IMR-90 (cell line): ENCODE measurements at regions not wholly inside any gene's neighbourhood (a gene's known extent, or its start where the extent isn't known, plus 50 kb on each side); places are given as distances from the start of the nearest gene placed in this dataset.

Experiments used
- ATAC-seq: fragments of 200-7000 bp; cut with Tn5 transposase; 2 replicates; pipeline ENCODE4 v1.9.1; 2020; ENCODE audit warnings: low read depth, mild to moderate bottlenecking, moderate library complexity
- BruUV-seq: library from RNA; stranded (reverse); fragments of 400-500 nt; replicated peaks from 2 replicates; lab custom pipeline; 2021; lab: Mats Ljungman, UMichigan
- CTCF ChIA-PET: fragments of 300-600 bp; formaldehyde crosslinking; extraction: SDS; loops from one replicate; lab custom pipeline; 2021; ENCODE audit warnings: antibody characterized with exemption; lab: Yijun Ruan, JAX
- POLR2A ChIA-PET: fragments of 300-600 bp; sonication (Branson Sonifier 250); formaldehyde crosslinking; loops from one replicate; lab custom pipeline; 2022; ENCODE audit warnings: antibody characterized with exemption; ENCODE audit not compliant: unreplicated experiment; lab: Charles Lee
- DNase-seq: peaks from one replicate; pipeline ENCODE4 v3.0.0; 2013
- H2AFZ ChIP-seq: replicated peaks from 2 replicates; pipeline ENCODE3; 2013; ENCODE audit warnings: low read length, mild to moderate bottlenecking; ENCODE audit not compliant: poor library complexity
- H2AK5ac ChIP-seq: 2 replicates; pipeline ENCODE4 v1.6.1; 2013; ENCODE audit warnings: low read depth, low read length, inconsistent platforms
- H2AK9ac ChIP-seq: replicated peaks from 2 replicates; pipeline ENCODE3; 2013; ENCODE audit warnings: mild to moderate bottlenecking, low read depth, low read length, moderate library complexity; ENCODE audit not compliant: poor library complexity
- H2BK120ac ChIP-seq: 2 replicates; pipeline ENCODE4 v1.6.1; 2013; ENCODE audit warnings: low read depth, low read length, inconsistent platforms
- H2BK15ac ChIP-seq: 3 replicates; pipeline ENCODE4 v1.6.1; 2013; ENCODE audit warnings: low read depth, low read length, inconsistent platforms
- H2BK20ac ChIP-seq: 2 replicates; pipeline ENCODE4 v1.6.1; 2013; ENCODE audit warnings: low read depth, mild to moderate bottlenecking, inconsistent platforms, low read length, moderate library complexity
- H2BK5ac ChIP-seq: 2 replicates; pipeline ENCODE4 v1.6.1; 2013; ENCODE audit warnings: mild to moderate bottlenecking, low read depth, low read length, inconsistent platforms; ENCODE audit not compliant: poor library complexity, severe bottlenecking
- H3K14ac ChIP-seq: replicated peaks from 2 replicates; pipeline ENCODE4 v1.6.1; 2013; ENCODE audit warnings: low read depth, low read length, inconsistent platforms
- H3K18ac ChIP-seq: 2 replicates; pipeline ENCODE4 v1.6.1; 2013; ENCODE audit warnings: low read depth, low read length, control low read depth
- H3K23ac ChIP-seq: 2 replicates; pipeline ENCODE4 v1.6.1; 2013; ENCODE audit warnings: low read depth, low read length, inconsistent platforms
- H3K27ac ChIP-seq: 2 replicates; pipeline ENCODE4 v1.5.1; 2013; ENCODE audit warnings: mild to moderate bottlenecking, control low read depth, low read length; ENCODE audit not compliant: insufficient read depth
- H3K27me3 ChIP-seq: 2 replicates; pipeline ENCODE4 v1.6.1; 2013; ENCODE audit warnings: low read length; ENCODE audit not compliant: control insufficient read depth, insufficient read depth
- H3K36me3 ChIP-seq: 2 replicates; pipeline ENCODE4 v1.6.1; 2013; ENCODE audit warnings: low read length, mixed read lengths; ENCODE audit not compliant: control insufficient read depth, insufficient read depth
- H3K4ac ChIP-seq: 2 replicates; pipeline ENCODE4 v1.6.1; 2013; ENCODE audit warnings: low read depth, low read length, inconsistent platforms
- H3K4me1 ChIP-seq: 2 replicates; pipeline ENCODE4 v1.6.1; 2013; ENCODE audit warnings: low read length, mixed read lengths; ENCODE audit not compliant: control insufficient read depth, insufficient read depth
- H3K4me2 ChIP-seq: 2 replicates; pipeline ENCODE4 v1.6.1; 2013; ENCODE audit warnings: low read depth, mild to moderate bottlenecking, control low read depth, low read length, moderate library complexity
- H3K4me3 ChIP-seq: 2 replicates; pipeline ENCODE4 v1.5.1; 2013; ENCODE audit warnings: low read depth, mild to moderate bottlenecking, control low read depth, low read length, moderate library complexity; ENCODE audit not compliant: insufficient read depth
- H3K56ac ChIP-seq: 2 replicates; pipeline ENCODE4 v1.6.1; 2013; ENCODE audit warnings: low read length, inconsistent platforms; ENCODE audit not compliant: insufficient read depth; ENCODE audit errors: extremely low read depth
- H3K79me1 ChIP-seq, 2 experiments: 2 replicates each; pipeline ENCODE4 v1.6.1; 2013; ENCODE audit warnings: low read length in 2 of 2, inconsistent platforms in 1 of 2, low read depth in 1 of 2
- H3K9ac ChIP-seq: 2 replicates; pipeline ENCODE4 v1.6.1; 2013; ENCODE audit warnings: low read depth, low read length, control low read depth
- H3K9me1 ChIP-seq: 2 replicates; pipeline ENCODE4 v1.6.1; 2013; ENCODE audit warnings: low read length, inconsistent platforms; ENCODE audit not compliant: insufficient read depth
- H3K9me3 ChIP-seq: 2 replicates; pipeline ENCODE4 v1.6.1; 2013; ENCODE audit warnings: low read length; ENCODE audit not compliant: control insufficient read depth, insufficient read depth
- H4K20me1 ChIP-seq: 2 replicates; pipeline ENCODE4 v1.6.1; 2013; ENCODE audit warnings: low read length, inconsistent platforms; ENCODE audit not compliant: insufficient read depth
- H4K5ac ChIP-seq: 2 replicates; pipeline ENCODE4 v1.6.1; 2013; ENCODE audit warnings: mild to moderate bottlenecking, low read depth, low read length, control low read depth
- H4K8ac ChIP-seq, 2 experiments: 2 replicates each; pipeline ENCODE4 v1.6.1; 2013; ENCODE audit warnings: low read depth in 2 of 2, low read length in 2 of 2, control low read depth in 1 of 2, inconsistent platforms in 1 of 2
- H4K91ac ChIP-seq: 2 replicates; pipeline ENCODE4 v1.6.1; 2013; ENCODE audit warnings: low read depth, low read length, inconsistent platforms; ENCODE audit not compliant: insufficient read depth
- BHLHE40 ChIP-seq: fragments of 150-350 bp; IDR thresholded peaks from 2 replicates; pipeline ENCODE4 v1.6.1; 2016; ENCODE audit warnings: mild to moderate bottlenecking, low read depth, low read length
- CEBPB ChIP-seq: IDR thresholded peaks from 2 replicates; pipeline ENCODE4 v1.6.1; 2012; ENCODE audit warnings: low read depth, low read length, improper control_type of control experiment
- CHD1 ChIP-seq: IDR thresholded peaks from 2 replicates; pipeline ENCODE4 v1.6.1; 2012; ENCODE audit warnings: low read depth, low read length, improper control_type of control experiment
- CTCF ChIP-seq: conservative IDR thresholded peaks from 2 replicates; pipeline ENCODE4 v1.5.1; 2012; ENCODE audit warnings: mild to moderate bottlenecking, low read depth, low read length, improper control_type of control experiment
- ELK1 ChIP-seq: fragments of 150-350 bp; IDR thresholded peaks from 2 replicates; pipeline ENCODE4 v1.6.1; 2016; ENCODE audit warnings: low read depth, mild to moderate bottlenecking, low read length, moderate library complexity, borderline replicate concordance
- FOS ChIP-seq: fragments of 150-350 bp; IDR thresholded peaks from 2 replicates; pipeline ENCODE4 v1.6.1; 2016; ENCODE audit warnings: low read depth, low read length
- MAFK ChIP-seq: IDR thresholded peaks from 2 replicates; pipeline ENCODE4 v1.6.1; 2012; ENCODE audit warnings: low read depth, low read length, improper control_type of control experiment
- MAZ ChIP-seq: IDR thresholded peaks from 2 replicates; pipeline ENCODE4 v1.6.1; 2012; ENCODE audit warnings: low read depth, mild to moderate bottlenecking, low read length, improper control_type of control experiment, moderate library complexity, borderline replicate concordance
- MXI1 ChIP-seq: IDR thresholded peaks from 2 replicates; pipeline ENCODE4 v1.6.1; 2012; ENCODE audit warnings: low read depth, mild to moderate bottlenecking, low read length, moderate library complexity, borderline replicate concordance
- NFE2L2 ChIP-seq: fragments of 150-350 bp; IDR thresholded peaks from 2 replicates; pipeline ENCODE4 v1.6.1; 2016; ENCODE audit warnings: low read depth, mild to moderate bottlenecking, low read length
- POLR2A ChIP-seq: IDR thresholded peaks from 2 replicates; pipeline ENCODE4 v1.6.1; 2012; ENCODE audit warnings: mild to moderate bottlenecking, low read depth, low read length
- RAD21 ChIP-seq: IDR thresholded peaks from 2 replicates; pipeline ENCODE4 v1.6.1; 2012; ENCODE audit warnings: low read length, improper control_type of control experiment
- RCOR1 ChIP-seq: IDR thresholded peaks from 2 replicates; pipeline ENCODE4 v1.6.1; 2012; ENCODE audit warnings: mild to moderate bottlenecking, low read length, improper control_type of control experiment; ENCODE audit not compliant: insufficient replicate concordance
- RFX5 ChIP-seq: IDR thresholded peaks from 2 replicates; pipeline ENCODE4 v1.8.0; 2012; ENCODE audit warnings: low read depth, mild to moderate bottlenecking, low read length, moderate library complexity
- SMC3 ChIP-seq: fragments of 150-350 bp; IDR thresholded peaks from 2 replicates; pipeline ENCODE4 v1.6.1; 2016; ENCODE audit warnings: low read depth, mild to moderate bottlenecking, antibody characterized with exemption, low read length, moderate library complexity
- USF2 ChIP-seq: fragments of 150-350 bp; IDR thresholded peaks from 2 replicates; pipeline ENCODE4 v1.6.1; 2017; ENCODE audit warnings: mild to moderate bottlenecking, antibody characterized with exemption, low read length, low read depth
- WGBS, 2 experiments: methylation state at CpG; one replicate each; pipeline versions ENCODE4 v1.1.5 to v1.1.7; 2013; ENCODE audit warnings: missing lambda C conversion rate in 2 of 2; ENCODE audit not compliant: insufficient read length in 1 of 2; ENCODE audit errors: extremely low coverage in 2 of 2; 5-methylcytosine and 5-hydroxymethylcytosine counted together
- dilution Hi-C: fragments of 300-500 bp; cut with HindIII; formaldehyde crosslinking; loops from one replicate; pipeline ENCODE4 v1.14.3; 2018; ENCODE audit warnings: low sequenced_read_pairs; ENCODE audit not compliant: unreplicated experiment
- in situ Hi-C: fragments of 300-500 bp; cut with MboI; formaldehyde crosslinking; loops from 3 replicates; pipeline ENCODE4 v1.14.3; 2019; ENCODE audit warnings: low sequenced_read_pairs, inconsistent platforms, mixed read lengths
- intact Hi-C: fragments of 100-400 bp; cut with micrococcal nuclease; formaldehyde crosslinking; loops from 2 replicates; pipeline ENCODE4 v1.10.0; 2022

GRCh38 chr9:81460693-81461092 is 228.7 kb downstream of the TLE1 start:
- no TSS peak for BruUV-seq
- Histone ChIP-seq H3K9me3 (no peaks in the 10 kb centered on the region), H3K4me3 (no peak overlapping the region), H3K4me2 (no peak overlapping the region), H3K9me1 (no peaks in the 10 kb centered on the region), H3K4me1 (peaks cover 5% of the 10 kb centered on the region), H2AK5ac (no peak overlapping the region), H4K5ac (no peak overlapping the region), H2AFZ (no peak overlapping the region), H3K4ac (no peak overlapping the region), H3K14ac (no peak overlapping the region), H2BK15ac (no peak overlapping the region), H3K18ac (no peak overlapping the region), H2BK20ac (no peak overlapping the region), H2BK120ac (no peak overlapping the region), H4K20me1 (no peaks in the 10 kb centered on the region), H3K23ac (no peak overlapping the region), H3K27ac (no peak overlapping the region), H2BK5ac (no peak overlapping the region), H3K36me3 (no peaks in the 10 kb centered on the region), H4K8ac (no peak overlapping the region), H3K9ac (no peak overlapping the region), H3K56ac (no peak overlapping the region), H3K79me1 (no peaks in the 10 kb centered on the region), H4K91ac (no peak overlapping the region), H3K27me3 (no peaks in the 10 kb centered on the region), H2AK9ac (no peak overlapping the region)
- no peak for ATAC-seq
- intact Hi-C loops = no loop called here
- in situ Hi-C loops = no loop called here
- DNase-seq = no peak
- ChIA-PET POLR2A (no interaction called here), CTCF (no interaction called here)
- WGBS, 2 experiments = no CpG with 5 or more reads among the region's 1 CpG
- dilution Hi-C loops = no loop called here
- no peak for TF ChIP-seq CTCF
- no peak for TF ChIP-seq SMC3
- TF ChIP-seq RCOR1 = no peak
- TF ChIP-seq RAD21 = no peak
- TF ChIP-seq CHD1 = no peak
- TF ChIP-seq NFE2L2 = no peak
- no peak for TF ChIP-seq MXI1
- no peak for TF ChIP-seq MAFK
- TF ChIP-seq ELK1 = no peak
- no peak for TF ChIP-seq BHLHE40
- TF ChIP-seq FOS = no peak
- no peak for TF ChIP-seq POLR2A
- no peak for TF ChIP-seq CEBPB
- TF ChIP-seq MAZ = no peak
- no peak for TF ChIP-seq USF2
- no peak for TF ChIP-seq RFX5
